ENCODE measurements at regions not wholly inside any gene's neighbourhood (a gene's known extent, or its start where the extent isn't known, plus 50 kb on each side); places are given as distances from the start of the nearest gene placed in this dataset.

- DNase-seq (ENCODE audit: low read depth in 4 of 4, low spot score in 2 of 4), result no peak
Measured at GRCh38 chr13:85316506-85317025, 482.7 kb downstream of the SLITRK6 start.

- no peak for DNase-seq (ENCODE audit: low read depth in 4 of 4, low spot score in 2 of 4)
Measured at GRCh38 chr13:85314686-85315085, 484.5 kb downstream of the SLITRK6 start.

GRCh38 chr13:85313761-85314503 lies 485.3 kb downstream of the SLITRK6 start:
- DNase-seq (ENCODE audit: low read depth in 4 of 4, low spot score in 2 of 4), result no peak

GRCh38 chr13:85312071-85312470 lies 487.1 kb downstream of the SLITRK6 start:
- no peak for DNase-seq (ENCODE audit: low read depth in 4 of 4, low spot score in 2 of 4)

- no peak for DNase-seq (ENCODE audit: low read depth in 4 of 4, low spot score in 2 of 4)
Measured at GRCh38 chr13:85303630-85304029, 495.6 kb downstream of the SLITRK6 start.

GRCh38 chr13:85298387-85298924 lies 500.8 kb downstream of the SLITRK6 start:
- DNase-seq (ENCODE audit: low read depth in 4 of 4, low spot score in 2 of 4), result no peak

- DNase-seq (ENCODE audit: low read depth in 4 of 4, low spot score in 2 of 4), result no peak
Measured at GRCh38 chr13:85288698-85289097, 510.5 kb downstream of the SLITRK6 start.

GRCh38 chr13:85287528-85287927 lies 511.7 kb downstream of the SLITRK6 start:
- no peak for DNase-seq (ENCODE audit: low read depth in 4 of 4, low spot score in 2 of 4)

GRCh38 chr13:85286081-85286480 lies 513.1 kb downstream of the SLITRK6 start:
- DNase-seq (ENCODE audit: low read depth in 4 of 4, low spot score in 2 of 4), result no peak

GRCh38 chr13:85284349-85284748 lies 514.9 kb downstream of the SLITRK6 start:
- no peak for DNase-seq (ENCODE audit: low read depth in 4 of 4, low spot score in 2 of 4)

GRCh38 chr13:85283408-85283807 lies 515.8 kb downstream of the SLITRK6 start:
- no peak for DNase-seq (ENCODE audit: low read depth in 4 of 4, low spot score in 2 of 4)

GRCh38 chr13:85282876-85283275 lies 516.3 kb downstream of the SLITRK6 start:
- no peak for DNase-seq (ENCODE audit: low read depth in 4 of 4, low spot score in 2 of 4)

- DNase-seq (ENCODE audit: low read depth in 4 of 4, low spot score in 2 of 4), result no peak
Measured at GRCh38 chr13:85278851-85279250, 520.4 kb downstream of the SLITRK6 start.

GRCh38 chr13:85277748-85278147 lies 521.5 kb downstream of the SLITRK6 start:
- no peak for DNase-seq (ENCODE audit: low read depth in 4 of 4, low spot score in 2 of 4)

GRCh38 chr13:85266771-85267170 lies 532.4 kb downstream of the SLITRK6 start:
- no peak for DNase-seq (ENCODE audit: low read depth in 4 of 4, low spot score in 2 of 4)

GRCh38 chr13:85266331-85266730 lies 532.9 kb downstream of the SLITRK6 start:
- DNase-seq (ENCODE audit: low read depth in 4 of 4, low spot score in 2 of 4), result no peak

GRCh38 chr13:85265296-85265695 lies 533.9 kb downstream of the SLITRK6 start:
- DNase-seq (ENCODE audit: low read depth in 4 of 4, low spot score in 2 of 4), result no peak

- no peak for DNase-seq (ENCODE audit: low read depth in 4 of 4, low spot score in 2 of 4)
Measured at GRCh38 chr13:85262499-85262898, 536.7 kb downstream of the SLITRK6 start.

GRCh38 chr13:85261757-85262346 lies 537.4 kb downstream of the SLITRK6 start:
- DNase-seq (ENCODE audit: low read depth in 4 of 4, low spot score in 2 of 4), result no peak

- DNase-seq (ENCODE audit: low read depth in 4 of 4, low spot score in 2 of 4), result no peak
Measured at GRCh38 chr13:85260896-85261295, 538.3 kb downstream of the SLITRK6 start.

- no peak for DNase-seq (ENCODE audit: low read depth in 4 of 4, low spot score in 2 of 4)
Measured at GRCh38 chr13:85255978-85256377, 543.2 kb downstream of the SLITRK6 start.

- DNase-seq (ENCODE audit: low read depth in 4 of 4, low spot score in 2 of 4), result no peak
Measured at GRCh38 chr13:85254641-85255040, 544.6 kb downstream of the SLITRK6 start.
